ENCODE measurements at regions not wholly inside any gene's neighbourhood (a gene's known extent, or its start where the extent isn't known, plus 50 kb on each side); places are given as distances from the start of the nearest gene placed in this dataset.

DNA sequence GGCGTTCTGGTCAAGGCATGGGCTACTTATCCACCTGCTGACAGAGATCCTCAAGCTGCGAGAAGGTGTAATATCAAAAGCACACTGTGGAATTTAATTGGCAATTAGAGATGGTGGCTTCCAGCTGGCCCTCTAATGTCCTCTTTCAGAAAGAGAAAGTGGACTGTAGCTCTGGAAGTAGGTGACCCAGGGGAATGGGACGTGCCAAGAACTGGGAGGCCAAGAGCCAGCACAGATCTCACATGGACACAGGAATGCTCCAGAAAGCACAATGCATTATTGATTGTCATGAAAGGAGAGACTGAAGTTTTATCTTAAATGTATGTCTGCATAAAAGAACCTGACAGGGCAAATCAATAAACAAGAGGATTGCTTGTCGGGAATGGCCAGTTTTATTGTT, 198.6 kb upstream of the CDH4 start:
- TF ChIP-seq, protein P1, sequence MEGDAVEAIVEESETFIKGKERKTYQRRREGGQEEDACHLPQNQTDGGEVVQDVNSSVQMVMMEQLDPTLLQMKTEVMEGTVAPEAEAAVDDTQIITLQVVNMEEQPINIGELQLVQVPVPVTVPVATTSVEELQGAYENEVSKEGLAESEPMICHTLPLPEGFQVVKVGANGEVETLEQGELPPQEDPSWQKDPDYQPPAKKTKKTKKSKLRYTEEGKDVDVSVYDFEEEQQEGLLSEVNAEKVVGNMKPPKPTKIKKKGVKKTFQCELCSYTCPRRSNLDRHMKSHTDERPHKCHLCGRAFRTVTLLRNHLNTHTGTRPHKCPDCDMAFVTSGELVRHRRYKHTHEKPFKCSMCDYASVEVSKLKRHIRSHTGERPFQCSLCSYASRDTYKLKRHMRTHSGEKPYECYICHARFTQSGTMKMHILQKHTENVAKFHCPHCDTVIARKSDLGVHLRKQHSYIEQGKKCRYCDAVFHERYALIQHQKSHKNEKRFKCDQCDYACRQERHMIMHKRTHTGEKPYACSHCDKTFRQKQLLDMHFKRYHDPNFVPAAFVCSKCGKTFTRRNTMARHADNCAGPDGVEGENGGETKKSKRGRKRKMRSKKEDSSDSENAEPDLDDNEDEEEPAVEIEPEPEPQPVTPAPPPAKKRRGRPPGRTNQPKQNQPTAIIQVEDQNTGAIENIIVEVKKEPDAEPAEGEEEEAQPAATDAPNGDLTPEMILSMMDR (IDR thresholded peaks at IDR 0.05; ENCODE audit: low read length) = no peak
- no peak for TF ChIP-seq EZH2 (optimal IDR thresholded peaks at IDR 0.05; ENCODE audit: low read depth, low read length)
- TF ChIP-seq EZH2phosphoT487 (IDR thresholded peaks at IDR 0.05; ENCODE audit: low read length) = no peak
